ENCODE measurements at regions not wholly inside any gene's neighbourhood (a gene's known extent, or its start where the extent isn't known, plus 50 kb on each side); places are given as distances from the start of the nearest gene placed in this dataset.

DNA sequence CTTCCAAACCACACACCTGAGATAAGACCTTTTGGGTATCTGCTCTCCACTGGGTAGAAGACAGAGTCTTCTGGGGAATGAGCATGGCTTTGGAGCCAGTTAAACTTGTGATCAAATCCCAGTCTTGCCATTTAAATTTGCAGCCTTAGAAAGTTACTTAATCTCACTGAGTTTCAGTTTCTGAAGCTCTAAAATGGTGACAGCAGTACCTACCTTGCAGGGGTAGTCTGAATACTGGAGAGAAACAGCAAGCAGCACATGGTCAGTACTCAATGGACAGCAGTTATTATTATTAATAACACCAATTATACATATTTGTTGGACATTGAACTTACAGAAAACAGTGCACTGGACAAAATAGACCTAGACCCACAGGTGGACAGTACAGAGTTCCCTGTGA, 260.9 kb downstream of the MAN2A1 start:
- Histone ChIP-seq H3K9me3 (no peaks in the 10 kb centered on the region), H3K27me3 (no peaks in the 10 kb centered on the region), H3K4me3 (no peak overlapping the region), H3K4me1 (no peaks in the 10 kb centered on the region), H3K36me3 (no peaks in the 10 kb centered on the region), H3K27ac (no peak overlapping the region)
- ATAC-seq (no peak), DNase-seq (no peak)
- TF ChIP-seq POLR2A (IDR thresholded peaks at IDR 0.05): no peak
- TF ChIP-seq, protein P1, sequence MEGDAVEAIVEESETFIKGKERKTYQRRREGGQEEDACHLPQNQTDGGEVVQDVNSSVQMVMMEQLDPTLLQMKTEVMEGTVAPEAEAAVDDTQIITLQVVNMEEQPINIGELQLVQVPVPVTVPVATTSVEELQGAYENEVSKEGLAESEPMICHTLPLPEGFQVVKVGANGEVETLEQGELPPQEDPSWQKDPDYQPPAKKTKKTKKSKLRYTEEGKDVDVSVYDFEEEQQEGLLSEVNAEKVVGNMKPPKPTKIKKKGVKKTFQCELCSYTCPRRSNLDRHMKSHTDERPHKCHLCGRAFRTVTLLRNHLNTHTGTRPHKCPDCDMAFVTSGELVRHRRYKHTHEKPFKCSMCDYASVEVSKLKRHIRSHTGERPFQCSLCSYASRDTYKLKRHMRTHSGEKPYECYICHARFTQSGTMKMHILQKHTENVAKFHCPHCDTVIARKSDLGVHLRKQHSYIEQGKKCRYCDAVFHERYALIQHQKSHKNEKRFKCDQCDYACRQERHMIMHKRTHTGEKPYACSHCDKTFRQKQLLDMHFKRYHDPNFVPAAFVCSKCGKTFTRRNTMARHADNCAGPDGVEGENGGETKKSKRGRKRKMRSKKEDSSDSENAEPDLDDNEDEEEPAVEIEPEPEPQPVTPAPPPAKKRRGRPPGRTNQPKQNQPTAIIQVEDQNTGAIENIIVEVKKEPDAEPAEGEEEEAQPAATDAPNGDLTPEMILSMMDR (IDR thresholded peaks at IDR 0.05 in 4 of 5, conservative IDR thresholded peaks at IDR 0.05 in 1 of 5): no peak
- in situ Hi-C loops (cut with MboI; ENCODE audit: low sequenced_read_pairs in 4 of 4) (no loop called here), intact Hi-C loops (cut with DNase I; ENCODE audit: low total_unique reads) (no loop called here)

DNA sequence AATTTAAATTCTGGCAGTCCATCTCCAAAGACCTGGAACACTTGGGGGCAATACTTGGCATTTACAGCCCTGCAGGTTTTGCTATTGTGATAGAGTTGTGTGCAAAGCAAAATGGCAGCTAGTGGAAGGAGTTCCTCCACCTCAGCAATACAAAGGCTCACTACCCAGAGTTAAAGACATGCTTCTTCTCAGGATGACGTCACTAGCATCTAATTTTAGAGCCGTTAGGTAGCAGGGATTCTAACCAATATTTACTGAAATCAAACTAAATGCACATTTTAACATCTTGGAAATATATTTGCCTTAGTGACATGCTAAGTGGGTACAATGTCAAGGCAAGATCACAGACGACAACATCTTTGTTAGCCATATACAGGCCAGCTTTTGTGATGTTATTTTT, 261.6 kb downstream of the MAN2A1 start:
- Histone ChIP-seq H3K27me3 (no peaks in the 10 kb centered on the region), H3K4me1 (no peaks in the 10 kb centered on the region), H3K36me3 (no peaks in the 10 kb centered on the region), H3K9me3 (no peaks in the 10 kb centered on the region), H3K4me3 (no peak overlapping the region), H3K27ac (no peak overlapping the region)
- TF ChIP-seq, protein P1 (IDR thresholded peaks at IDR 0.05 in 4 of 5, conservative IDR thresholded peaks at IDR 0.05 in 1 of 5): no peak
- no peak for TF ChIP-seq POLR2A (IDR thresholded peaks at IDR 0.05)
- in situ Hi-C loops (cut with MboI; ENCODE audit: low sequenced_read_pairs in 4 of 4) (no loop called here), intact Hi-C loops (cut with DNase I; ENCODE audit: low total_unique reads) (no loop called here)
- no peak for ATAC-seq
- DNase-seq: no peak

DNA sequence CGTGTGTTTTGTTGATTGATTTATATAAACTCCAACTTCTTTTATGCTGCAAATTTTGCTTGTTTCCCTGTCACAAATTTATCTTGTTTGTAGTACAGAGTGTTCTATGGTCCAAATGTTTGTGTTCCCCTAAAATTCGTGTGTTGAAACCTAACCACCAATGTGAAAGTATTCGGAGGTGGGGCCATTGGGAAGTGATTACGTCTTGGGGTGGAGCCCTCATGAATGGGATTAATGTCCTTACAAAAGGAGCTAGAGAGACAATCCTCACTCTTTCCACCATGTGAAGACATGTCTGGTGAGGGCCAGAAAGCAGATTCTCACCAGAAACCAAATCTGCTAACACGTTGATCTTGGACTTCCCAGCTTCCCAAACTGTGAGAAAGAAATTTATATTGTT, 262.0 kb downstream of the MAN2A1 start:
- Histone ChIP-seq H3K27ac (no peak overlapping the region), H3K4me3 (no peak overlapping the region), H3K4me1 (no peaks in the 10 kb centered on the region), H3K9me3 (no peaks in the 10 kb centered on the region), H3K27me3 (no peaks in the 10 kb centered on the region), H3K36me3 (no peaks in the 10 kb centered on the region)
- TF ChIP-seq, protein P1 (IDR thresholded peaks at IDR 0.05 in 4 of 5, conservative IDR thresholded peaks at IDR 0.05 in 1 of 5): no peak
- no peak for TF ChIP-seq POLR2A (IDR thresholded peaks at IDR 0.05)
- intact Hi-C loops (cut with DNase I; ENCODE audit: low total_unique reads) (no loop called here), in situ Hi-C loops (cut with MboI; ENCODE audit: low sequenced_read_pairs in 4 of 4) (no loop called here)
- no peak for ATAC-seq
- no peak for DNase-seq

DNA sequence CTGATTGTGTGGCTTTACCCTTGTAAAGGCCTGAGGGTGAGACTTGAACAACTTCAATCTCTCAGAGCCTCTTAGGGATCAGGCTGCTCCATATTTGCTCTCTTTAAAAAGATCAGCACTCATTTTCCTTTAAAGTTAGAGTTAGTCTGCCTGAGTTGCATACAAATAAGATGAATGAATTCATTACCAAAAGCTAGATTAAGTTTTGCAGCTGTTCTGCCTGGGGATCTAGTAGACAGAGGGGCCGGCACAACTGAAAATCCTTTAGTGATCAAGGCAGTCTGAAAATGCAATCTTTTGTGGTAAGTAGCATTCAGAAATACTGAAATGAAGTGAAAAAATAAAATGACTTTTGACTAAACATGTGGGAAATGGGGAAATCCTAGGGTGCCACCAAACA, 264.0 kb downstream of the MAN2A1 start:
- Histone ChIP-seq H3K4me3 (no peak overlapping the region), H3K27ac (no peak overlapping the region), H3K27me3 (no peaks in the 10 kb centered on the region), H3K9me3 (no peaks in the 10 kb centered on the region), H3K36me3 (no peaks in the 10 kb centered on the region), H3K4me1 (no peaks in the 10 kb centered on the region)
- intact Hi-C loops (cut with DNase I; ENCODE audit: low total_unique reads): no loop called here
- TF ChIP-seq, protein P1 (IDR thresholded peaks at IDR 0.05 in 4 of 5, conservative IDR thresholded peaks at IDR 0.05 in 1 of 5): no peak
- TF ChIP-seq POLR2A (IDR thresholded peaks at IDR 0.05): no peak
- ATAC-seq: no peak
- no peak for DNase-seq
- in situ Hi-C loops (cut with MboI; ENCODE audit: low sequenced_read_pairs in 4 of 4): no loop called here

DNA sequence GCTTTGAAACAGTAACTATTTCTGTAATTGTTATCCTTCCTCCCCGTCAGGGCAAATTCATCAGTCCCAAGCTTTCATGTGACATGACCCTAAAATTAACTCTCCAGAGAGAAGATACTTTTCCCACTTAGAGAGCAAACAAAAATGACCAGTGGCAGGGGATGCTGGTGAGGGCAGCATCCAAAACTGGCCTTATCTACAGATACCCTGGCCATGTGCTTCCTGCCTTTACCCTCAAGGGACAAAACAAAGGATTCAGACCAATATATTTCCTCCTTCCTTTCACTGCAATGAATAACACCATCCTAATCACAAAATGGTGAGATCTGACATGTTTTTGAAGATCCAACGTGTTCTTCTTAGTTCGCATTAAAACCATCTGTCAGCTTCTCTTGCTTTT, 267.2 kb downstream of the MAN2A1 start:
- in situ Hi-C loops (cut with MboI; ENCODE audit: low sequenced_read_pairs in 4 of 4) (no loop called here), intact Hi-C loops (cut with DNase I; ENCODE audit: low total_unique reads) (no loop called here)
- ATAC-seq (no peak), DNase-seq (no peak)
- Histone ChIP-seq H3K36me3 (no peaks in the 10 kb centered on the region), H3K4me1 (no peaks in the 10 kb centered on the region), H3K9me3 (no peaks in the 10 kb centered on the region), H3K4me3 (no peak overlapping the region), H3K27me3 (no peaks in the 10 kb centered on the region), H3K27ac (no peak overlapping the region)
- TF ChIP-seq POLR2A (IDR thresholded peaks at IDR 0.05): no peak
- TF ChIP-seq, protein P1 (IDR thresholded peaks at IDR 0.05 in 4 of 5, conservative IDR thresholded peaks at IDR 0.05 in 1 of 5): no peak
